Stimulated activated CD8-positive, alpha-beta memory T cell treated with anti-CD3 and anti-CD28 coated beads, Interleukin-7, amount 100 ng/mL, for 48 hours (primary cell): ENCODE measurements at regions not wholly inside any gene's neighbourhood (a gene's known extent, or its start where the extent isn't known, plus 50 kb on each side); places are given as distances from the start of the nearest gene placed in this dataset.

Source experiments
- DNase-seq, 2 donors: peaks; one replicate each; pipeline ENCODE4 v3.0.0-alpha.2; 2020; ENCODE audit warnings: low read depth in 1 of 2; ENCODE audit errors: extremely low read depth in 1 of 2

DNA sequence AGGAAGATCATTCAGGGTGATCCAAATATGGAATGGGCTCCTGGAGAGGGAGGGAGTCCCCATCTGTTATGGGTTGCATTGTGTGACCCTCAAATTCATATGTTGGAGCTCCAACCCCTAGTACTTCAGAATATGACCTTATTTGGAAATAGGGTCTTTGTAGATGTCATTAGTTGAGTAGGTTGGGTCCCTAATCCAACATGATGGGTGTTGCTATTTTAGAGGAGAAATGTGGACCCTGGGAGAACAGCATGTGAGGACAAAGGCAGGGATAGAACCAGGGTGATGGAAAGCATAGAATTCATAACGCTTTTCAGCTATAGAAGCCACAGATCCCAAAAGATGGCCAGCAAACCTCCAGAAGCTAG is 91.5 kb upstream of the SMNDC1 start:
- DNase-seq, result no peak

DNA sequence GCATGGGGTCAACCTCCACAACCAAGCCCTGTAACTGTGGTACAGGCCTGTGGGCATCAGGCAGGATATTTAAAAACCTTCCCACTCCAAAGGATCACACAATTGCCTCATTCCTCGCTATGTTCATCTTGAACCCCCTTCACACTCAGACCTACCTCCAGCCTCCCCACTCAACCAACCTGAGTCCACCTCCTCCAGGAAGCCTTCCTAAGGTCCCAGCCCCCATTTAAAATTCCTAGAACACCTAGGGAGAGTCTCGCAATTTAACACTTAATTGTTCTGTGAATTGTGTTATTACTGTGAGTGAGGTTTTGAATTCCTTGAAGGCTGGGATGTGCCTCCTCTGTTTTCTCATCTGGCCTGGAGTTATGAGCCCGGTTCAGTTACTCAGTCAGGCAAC is 93.1 kb upstream of the SMNDC1 start:
- DNase-seq, result no peak

DNA sequence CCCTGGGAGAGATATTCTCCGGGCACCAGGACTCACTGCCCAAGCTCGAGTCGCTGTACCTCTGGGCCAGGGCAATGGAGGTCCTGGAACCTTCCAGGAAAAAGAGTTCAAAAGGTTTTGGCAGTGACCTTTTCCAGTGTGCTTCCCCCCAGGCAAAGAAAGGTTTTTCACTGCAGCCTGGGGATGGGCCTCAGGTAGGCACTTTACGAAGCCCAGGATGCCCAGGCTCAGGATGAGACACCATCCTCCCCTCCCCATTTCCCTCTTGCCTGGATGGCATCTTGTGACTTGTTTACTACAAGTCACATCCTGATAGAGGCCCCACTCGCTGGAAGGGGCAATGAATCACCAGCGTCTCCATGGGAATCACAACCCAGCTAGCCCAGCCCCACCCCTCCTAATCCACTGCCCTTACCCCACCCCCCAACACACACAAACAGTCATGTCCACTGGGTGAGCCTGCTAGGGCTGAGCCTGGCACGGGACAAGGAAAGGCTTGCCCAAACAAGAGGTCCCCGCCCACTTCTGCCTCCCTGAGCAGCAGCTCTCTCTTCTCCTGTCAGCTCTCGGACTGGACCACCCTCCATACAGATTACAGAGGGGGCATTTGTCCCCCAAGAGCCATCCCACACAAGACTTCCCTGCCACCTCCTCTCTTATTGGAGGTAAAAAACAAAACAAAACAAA is 93.8 kb upstream of the SMNDC1 start:
- no peak for DNase-seq

GRCh38 chr10:110399106-110399964 is 94.6 kb upstream of the SMNDC1 start:
- DNase-seq, result no peak

DNA sequence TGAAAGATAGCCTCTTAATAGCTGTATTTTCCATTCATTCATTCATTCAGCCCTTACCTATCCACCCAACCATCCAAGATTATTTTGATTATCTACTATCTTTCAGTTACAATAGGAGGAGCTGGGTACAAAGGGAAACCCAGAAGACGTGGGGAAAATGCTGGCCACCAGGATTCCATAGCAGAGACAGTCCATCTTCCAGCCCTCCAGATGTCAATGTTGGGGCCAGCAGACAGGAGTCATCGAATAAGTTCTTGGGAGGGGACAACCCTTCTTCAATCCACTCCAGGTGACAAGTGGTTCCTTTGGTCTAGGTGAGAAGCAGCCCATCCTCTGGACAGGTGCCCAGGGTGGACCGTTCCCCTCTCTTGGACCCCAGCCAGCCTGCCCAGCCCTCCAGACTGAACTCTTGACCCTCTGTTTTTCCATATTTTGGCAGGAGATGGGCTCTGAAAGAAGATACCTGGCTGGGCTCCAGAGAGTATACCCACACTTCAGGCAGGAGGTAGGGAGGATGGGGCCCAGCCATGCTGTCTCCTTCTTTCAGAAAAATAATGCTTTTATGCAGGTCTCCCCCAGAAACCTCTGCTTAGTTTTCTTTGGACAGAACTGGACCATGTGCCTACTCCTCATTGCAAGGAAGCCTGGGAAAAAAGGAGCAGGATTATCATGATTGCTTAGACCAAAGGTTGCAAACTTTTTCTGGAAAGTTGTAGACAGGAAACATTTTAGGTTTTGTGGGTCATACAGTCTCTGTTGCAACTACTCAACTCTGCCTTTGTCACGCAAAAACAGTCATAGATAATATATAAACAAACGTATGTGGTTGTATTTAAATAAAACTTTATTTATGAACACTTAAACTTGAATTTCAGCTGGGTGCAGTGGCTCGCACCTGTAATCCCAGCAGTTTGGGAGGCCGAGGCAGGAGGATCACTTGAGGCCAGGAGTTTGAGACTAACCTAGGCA is 95.5 kb upstream of the SMNDC1 start:
- no peak for DNase-seq

DNA sequence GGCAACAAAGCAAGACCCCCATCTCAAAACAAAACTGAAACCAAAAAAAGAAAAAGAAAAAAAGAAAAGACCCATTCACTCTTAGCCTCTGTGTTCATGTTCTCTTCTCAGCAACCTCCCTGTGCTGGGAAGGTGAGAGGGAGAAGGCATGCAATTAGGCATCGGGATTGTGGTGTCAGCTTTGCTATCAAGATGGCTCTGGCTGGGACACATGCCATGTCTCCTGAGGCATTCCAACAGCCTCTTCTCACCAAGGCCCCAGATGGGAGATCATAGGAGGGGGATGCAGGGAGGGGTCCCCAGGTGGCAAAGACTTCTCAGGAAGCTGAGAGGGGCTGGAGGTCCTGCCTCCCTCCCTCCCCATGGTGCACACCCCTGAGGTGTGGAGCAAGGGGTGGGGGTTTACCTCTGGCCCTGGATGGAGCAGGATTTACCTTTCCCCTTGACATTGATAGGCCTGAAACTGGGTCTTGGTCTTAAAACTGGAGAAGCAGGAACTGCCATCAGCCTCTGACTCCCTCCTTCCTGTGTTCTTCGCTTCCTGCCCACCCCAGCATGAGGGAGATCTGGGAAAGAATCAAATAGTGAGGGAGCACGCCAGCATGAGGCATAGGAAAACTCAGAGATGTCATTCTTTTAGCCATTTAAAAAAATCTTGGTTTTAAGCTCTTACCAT is 96.2 kb upstream of the DUSP5 start:
- DNase-seq, result no peak

- DNase-seq, result no peak
These were observed 95.7 kb upstream of the DUSP5 start for GRCh38 chr10:110402077-110402416.

DNA sequence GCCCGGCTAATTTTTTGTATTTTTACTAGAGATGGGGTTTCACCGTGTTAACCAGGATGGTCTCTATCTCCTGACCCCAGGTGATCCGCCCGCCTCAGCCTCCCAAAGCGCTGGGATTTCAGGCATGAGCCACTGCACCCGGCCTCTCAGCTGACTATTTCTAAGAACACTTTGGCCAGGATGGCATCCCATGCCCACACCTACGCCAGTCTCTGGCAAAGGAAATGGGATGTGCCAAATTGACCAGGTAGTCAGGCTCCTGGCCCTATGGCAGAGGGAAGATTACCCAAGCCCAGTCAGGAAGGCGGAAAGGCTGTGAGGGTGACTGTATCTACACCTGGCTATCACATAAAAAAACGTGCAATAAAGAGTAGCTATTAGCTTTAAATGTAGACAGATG is 94.1 kb upstream of the DUSP5 start:
- DNase-seq, result no peak

DNA sequence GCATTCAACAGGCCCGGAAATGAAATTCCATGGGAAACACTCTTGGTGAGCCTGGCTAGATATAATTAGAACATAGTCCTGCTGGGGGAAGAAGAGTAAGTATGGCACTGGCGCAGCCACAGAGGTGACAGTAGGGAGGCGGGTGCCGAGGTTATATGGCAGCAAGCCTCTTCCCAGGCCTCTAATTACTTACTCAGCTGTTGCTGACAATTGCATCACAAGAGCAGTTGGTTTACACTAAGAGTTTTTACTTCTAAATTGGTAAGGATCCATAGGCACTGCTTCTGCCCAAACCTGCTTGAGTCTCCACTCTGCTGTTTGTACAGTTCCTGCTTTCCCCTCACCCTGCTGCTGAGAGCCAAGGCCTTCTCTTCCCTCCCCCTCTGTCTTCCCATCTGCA is 93.3 kb upstream of the DUSP5 start:
- DNase-seq, result no peak

DNA sequence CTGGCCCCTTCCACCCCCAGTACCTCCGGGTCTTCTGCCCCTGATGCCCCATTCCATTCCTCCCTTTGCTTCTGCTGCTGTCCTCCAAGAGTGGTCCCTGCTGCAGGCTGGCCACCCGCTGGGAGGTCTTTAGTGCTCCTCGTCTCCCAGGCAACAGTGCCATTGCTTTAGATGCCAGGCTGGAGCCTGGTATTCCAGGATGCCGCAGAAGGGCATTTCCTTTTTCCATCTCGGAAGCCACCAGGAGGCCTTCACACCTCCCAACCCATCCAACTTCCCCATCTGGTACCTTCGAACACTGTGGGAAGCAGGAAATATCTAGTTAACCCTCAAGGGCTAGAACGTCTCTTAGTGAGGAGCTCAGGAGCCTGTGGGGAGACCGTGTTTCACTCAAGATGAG is 92.9 kb upstream of the DUSP5 start:
- no peak for DNase-seq

GRCh38 chr10:110405380-110405779 is 92.3 kb upstream of the DUSP5 start:
- no peak for DNase-seq

DNA sequence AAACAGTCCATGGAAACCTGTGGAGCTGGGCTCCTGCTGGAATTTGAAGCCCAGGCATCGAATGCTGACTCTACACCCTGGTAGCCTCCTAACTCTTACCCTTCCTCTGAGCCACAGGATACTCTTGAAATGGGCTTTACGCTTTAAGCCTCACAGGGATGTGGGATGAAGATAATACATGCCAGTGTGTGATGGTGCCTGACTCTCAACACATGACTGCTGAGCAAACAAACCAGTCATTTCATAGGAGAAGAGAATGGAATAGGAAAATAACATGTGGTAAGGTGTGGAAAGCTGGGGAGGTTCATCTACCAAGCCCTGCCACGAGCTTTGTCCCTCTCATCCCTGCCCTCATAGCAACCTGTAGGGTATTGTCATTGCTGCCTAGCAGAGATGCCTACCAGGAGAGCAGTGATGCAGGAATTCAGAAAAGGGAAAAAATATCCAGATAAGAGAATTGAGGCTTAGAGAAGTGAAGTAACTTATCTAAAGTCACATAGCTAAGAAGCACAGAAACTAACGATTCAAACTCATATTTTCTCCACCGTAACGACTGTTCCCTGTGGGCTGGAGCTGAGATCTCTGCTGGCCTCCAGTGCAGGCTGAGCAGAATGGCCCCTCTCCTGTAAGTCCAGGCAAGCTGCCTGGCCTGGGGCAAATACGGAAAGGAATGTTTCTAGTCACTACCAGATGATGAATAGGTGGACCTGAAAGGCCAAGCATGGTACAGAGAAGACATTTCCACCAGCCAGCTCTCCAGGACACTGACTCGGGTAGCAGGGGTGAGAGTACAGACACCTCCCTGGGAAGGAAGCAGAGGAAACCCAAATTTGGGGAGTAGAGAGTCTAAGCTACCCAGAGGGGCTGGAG is 90.2 kb upstream of the DUSP5 start:
- DNase-seq, result no peak

- no peak for DNase-seq
These were observed 89.4 kb upstream of the DUSP5 start for GRCh38 chr10:110408203-110408871.

GRCh38 chr10:110408943-110409342 is 88.8 kb upstream of the DUSP5 start:
- DNase-seq, result no peak

DNA sequence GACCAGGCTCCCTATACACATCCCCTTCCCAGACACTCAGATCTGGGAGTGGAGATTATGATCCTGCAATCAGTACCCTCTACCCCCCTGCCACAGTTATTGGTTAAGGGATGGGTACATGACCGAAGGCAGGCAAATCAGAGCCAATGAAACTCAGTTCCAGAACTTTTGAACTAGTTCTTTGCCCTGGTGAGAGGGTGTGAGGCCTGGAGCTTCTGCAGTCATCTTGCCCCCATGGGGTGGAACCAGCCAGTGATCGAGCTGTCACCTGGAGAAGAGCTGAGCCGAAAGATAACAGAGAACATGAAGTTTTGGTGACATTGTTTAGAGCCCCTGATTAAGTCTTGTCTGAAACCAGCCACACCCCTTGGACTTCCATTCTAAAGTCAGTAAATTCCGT is 88.2 kb upstream of the DUSP5 start:
- no peak for DNase-seq

- DNase-seq, result no peak
These were observed 87.8 kb upstream of the DUSP5 start for GRCh38 chr10:110409926-110410325.

DNA sequence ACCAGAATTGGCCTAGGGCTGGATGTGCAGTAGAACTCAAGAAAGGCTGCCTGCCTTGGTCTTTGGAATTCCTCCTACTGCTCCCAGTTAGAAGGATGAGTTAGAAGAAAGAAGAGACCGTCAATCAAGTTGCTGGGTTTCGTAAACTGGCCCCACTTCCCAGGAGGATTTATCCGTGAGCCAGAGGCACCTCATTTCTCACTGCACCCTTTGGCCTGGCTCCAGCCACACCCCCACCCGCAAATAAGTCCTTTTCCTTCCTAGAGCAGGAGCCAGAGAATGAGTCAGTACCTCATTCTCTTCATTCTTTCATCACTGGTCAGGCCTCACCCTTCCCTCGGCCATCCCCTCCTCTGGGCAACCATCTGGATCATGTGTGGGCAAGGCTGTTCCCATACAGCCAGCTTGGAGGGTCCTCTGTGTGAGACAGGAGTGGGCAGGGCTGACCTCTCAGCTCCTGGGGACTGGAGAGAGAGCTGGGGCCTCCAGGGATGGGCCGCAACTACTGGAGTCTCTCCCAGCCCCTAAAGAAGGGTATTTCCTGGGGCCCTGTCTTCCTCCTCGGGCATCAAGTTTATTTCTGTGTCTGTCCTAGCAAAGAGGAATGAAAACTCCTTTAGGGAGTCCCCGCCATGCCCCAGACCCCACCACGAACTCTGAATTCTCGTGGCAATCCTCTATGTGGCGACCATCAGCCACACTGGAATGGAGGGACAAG is 87.2 kb upstream of the DUSP5 start:
- no peak for DNase-seq

DNA sequence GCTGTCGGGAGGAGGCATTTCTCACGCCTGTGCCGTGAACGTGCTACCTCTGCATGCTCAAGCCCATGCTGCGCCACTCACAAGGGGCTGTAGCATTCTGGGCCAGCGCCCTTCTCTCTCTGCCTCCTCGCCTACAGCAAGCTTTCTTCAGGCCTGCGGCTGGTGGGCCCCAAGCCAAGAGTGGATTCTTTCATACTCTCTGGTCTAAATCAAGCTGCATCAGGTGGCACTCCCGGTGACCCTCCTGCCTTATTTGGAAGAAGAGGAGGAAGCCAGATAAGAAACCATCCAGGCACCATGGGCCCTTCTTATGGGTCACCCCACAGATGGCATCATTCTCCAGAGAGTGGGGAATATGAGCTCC is 86.7 kb upstream of the DUSP5 start:
- no peak for DNase-seq
